ENCODE measurements at regions not wholly inside any gene's neighbourhood (a gene's known extent, or its start where the extent isn't known, plus 50 kb on each side); places are given as distances from the start of the nearest gene placed in this dataset.

DNA sequence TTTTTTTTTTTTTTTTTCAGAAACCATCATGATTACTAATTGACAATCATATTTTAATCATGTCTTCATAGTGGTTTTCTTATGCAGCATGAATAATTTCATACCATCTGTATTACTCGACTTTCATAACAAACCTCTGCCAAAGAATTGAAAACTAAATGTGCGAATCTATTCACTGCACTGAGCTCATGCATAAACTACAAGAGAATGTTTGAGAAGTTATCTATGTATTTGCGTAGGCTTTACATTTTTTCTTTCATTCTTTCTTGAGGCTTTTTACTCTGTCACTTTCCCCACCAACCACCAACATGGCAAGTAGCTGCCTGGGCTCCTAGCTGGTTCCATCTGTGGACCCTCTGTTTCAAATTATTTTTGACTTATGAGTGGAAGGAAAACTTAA is 1761.0 kb downstream of the STIM2 start:
- TF ChIP-seq, protein P1, sequence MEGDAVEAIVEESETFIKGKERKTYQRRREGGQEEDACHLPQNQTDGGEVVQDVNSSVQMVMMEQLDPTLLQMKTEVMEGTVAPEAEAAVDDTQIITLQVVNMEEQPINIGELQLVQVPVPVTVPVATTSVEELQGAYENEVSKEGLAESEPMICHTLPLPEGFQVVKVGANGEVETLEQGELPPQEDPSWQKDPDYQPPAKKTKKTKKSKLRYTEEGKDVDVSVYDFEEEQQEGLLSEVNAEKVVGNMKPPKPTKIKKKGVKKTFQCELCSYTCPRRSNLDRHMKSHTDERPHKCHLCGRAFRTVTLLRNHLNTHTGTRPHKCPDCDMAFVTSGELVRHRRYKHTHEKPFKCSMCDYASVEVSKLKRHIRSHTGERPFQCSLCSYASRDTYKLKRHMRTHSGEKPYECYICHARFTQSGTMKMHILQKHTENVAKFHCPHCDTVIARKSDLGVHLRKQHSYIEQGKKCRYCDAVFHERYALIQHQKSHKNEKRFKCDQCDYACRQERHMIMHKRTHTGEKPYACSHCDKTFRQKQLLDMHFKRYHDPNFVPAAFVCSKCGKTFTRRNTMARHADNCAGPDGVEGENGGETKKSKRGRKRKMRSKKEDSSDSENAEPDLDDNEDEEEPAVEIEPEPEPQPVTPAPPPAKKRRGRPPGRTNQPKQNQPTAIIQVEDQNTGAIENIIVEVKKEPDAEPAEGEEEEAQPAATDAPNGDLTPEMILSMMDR (IDR thresholded peaks at IDR 0.05), result no peak
- TF ChIP-seq POLR2AphosphoS5 (IDR thresholded peaks at IDR 0.05) (no peak), EP300 (IDR thresholded peaks at IDR 0.05) (no peak), POLR2A (IDR thresholded peaks at IDR 0.05) (no peak)
